ENCODE measurements at regions not wholly inside any gene's neighbourhood (a gene's known extent, or its start where the extent isn't known, plus 50 kb on each side); places are given as distances from the start of the nearest gene placed in this dataset.

DNA sequence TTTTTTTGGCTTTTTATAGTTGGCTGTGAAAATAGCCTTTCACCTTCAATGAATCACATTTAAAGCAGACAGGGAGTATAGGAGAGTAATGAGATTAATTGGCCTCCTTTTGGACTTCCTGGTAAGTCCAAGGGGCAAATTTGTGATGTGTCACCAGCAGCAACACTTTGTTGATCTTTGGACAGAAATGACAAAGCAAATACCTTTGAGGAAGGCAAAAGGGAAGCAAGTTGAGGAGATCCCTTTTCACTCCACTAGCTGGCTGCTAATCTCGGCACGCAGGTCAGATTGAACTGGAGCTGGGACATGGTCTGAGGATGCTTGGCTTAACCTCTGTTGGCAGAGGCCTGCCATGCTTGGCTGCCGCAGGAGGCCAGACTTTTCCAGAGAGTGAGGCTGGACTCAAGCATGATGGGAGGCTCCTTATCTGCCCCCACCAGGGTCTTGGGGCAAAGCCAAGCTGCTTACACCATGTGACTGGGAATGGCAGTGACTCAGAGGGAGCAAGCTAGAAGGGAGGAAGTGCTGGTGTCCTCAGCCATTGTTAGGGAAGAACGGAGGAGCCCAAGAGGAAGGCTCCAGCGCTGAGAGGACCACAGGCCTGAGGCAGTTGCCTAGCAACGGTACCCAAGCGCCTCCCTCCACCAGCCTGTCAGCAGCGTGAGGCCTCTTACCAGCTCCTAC is 174.5 kb upstream of the MAP1B start (continued):
- TF ChIP-seq MXI1 (IDR thresholded peaks at IDR 0.05; ENCODE audit: borderline replicate concordance, low read depth, low read length) (peak; percentile 38; the same call in 1 of the 3 replicates), HMGA1 (CRISPR knock-in tag; conservative IDR thresholded peaks at IDR 0.05) (no peak), ZBTB7B (CRISPR knock-in tag; IDR thresholded peaks at IDR 0.05) (no peak), ZNF407 (CRISPR knock-in tag; IDR thresholded peaks at IDR 0.05; ENCODE audit: not compliant biosample characterization) (no peak), ZNF101 (CRISPR knock-in tag; IDR thresholded peaks at IDR 0.05; ENCODE audit: borderline replicate concordance, low read depth) (no peak), NCOR1 (IDR thresholded peaks at IDR 0.05; ENCODE audit: borderline replicate concordance, low read length) (peak; percentile 70; the same call in 1 of the 2 replicates), MTA3 (CRISPR knock-in tag; IDR thresholded peaks at IDR 0.05) (no peak), ZNF709 (CRISPR knock-in tag; IDR thresholded peaks at IDR 0.05) (no peak), ZNF333 (CRISPR knock-in tag; IDR thresholded peaks at IDR 0.05; ENCODE audit: borderline replicate concordance) (no peak), NCOA5 (CRISPR knock-in tag; IDR thresholded peaks at IDR 0.05) (no peak), CREBL2 (CRISPR knock-in tag; IDR thresholded peaks at IDR 0.05; ENCODE audit: borderline replicate concordance) (no peak), PLRG1 (conservative IDR thresholded peaks at IDR 0.05) (no peak), KAT2B (IDR thresholded peaks at IDR 0.05; ENCODE audit: borderline replicate concordance, low read depth, low read length) (no peak), ZNF589 (CRISPR knock-in tag; conservative IDR thresholded peaks at IDR 0.05) (no peak), CEBPG (CRISPR knock-in tag; IDR thresholded peaks at IDR 0.05) (no peak), ZNF563 (CRISPR knock-in tag; IDR thresholded peaks at IDR 0.05) (no peak), ZMAT3 (CRISPR knock-in tag; conservative IDR thresholded peaks at IDR 0.05) (no peak), ZFP82 (CRISPR knock-in tag; IDR thresholded peaks at IDR 0.05; ENCODE audit: borderline replicate concordance) (no peak)
- TF ChIP-seq, protein P1, sequence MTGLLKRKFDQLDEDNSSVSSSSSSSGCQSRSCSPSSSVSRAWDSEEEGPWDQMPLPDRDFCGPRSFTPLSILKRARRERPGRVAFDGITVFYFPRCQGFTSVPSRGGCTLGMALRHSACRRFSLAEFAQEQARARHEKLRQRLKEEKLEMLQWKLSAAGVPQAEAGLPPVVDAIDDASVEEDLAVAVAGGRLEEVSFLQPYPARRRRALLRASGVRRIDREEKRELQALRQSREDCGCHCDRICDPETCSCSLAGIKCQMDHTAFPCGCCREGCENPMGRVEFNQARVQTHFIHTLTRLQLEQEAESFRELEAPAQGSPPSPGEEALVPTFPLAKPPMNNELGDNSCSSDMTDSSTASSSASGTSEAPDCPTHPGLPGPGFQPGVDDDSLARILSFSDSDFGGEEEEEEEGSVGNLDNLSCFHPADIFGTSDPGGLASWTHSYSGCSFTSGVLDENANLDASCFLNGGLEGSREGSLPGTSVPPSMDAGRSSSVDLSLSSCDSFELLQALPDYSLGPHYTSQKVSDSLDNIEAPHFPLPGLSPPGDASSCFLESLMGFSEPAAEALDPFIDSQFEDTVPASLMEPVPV (CRISPR knock-in tag; IDR thresholded peaks at IDR 0.05) = no peak
- TF ChIP-seq, protein P2, sequence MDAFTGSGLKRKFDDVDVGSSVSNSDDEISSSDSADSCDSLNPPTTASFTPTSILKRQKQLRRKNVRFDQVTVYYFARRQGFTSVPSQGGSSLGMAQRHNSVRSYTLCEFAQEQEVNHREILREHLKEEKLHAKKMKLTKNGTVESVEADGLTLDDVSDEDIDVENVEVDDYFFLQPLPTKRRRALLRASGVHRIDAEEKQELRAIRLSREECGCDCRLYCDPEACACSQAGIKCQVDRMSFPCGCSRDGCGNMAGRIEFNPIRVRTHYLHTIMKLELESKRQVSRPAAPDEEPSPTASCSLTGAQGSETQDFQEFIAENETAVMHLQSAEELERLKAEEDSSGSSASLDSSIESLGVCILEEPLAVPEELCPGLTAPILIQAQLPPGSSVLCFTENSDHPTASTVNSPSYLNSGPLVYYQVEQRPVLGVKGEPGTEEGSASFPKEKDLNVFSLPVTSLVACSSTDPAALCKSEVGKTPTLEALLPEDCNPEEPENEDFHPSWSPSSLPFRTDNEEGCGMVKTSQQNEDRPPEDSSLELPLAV (CRISPR knock-in tag; conservative IDR thresholded peaks at IDR 0.05; ENCODE audit: low read depth) = no peak
